Activated CD8-positive, alpha-beta memory T cell treated with anti-CD3 and anti-CD28 coated beads for 4 hours (primary cell): ENCODE measurements at regions not wholly inside any gene's neighbourhood (a gene's known extent, or its start where the extent isn't known, plus 50 kb on each side); places are given as distances from the start of the nearest gene placed in this dataset.
"Not testable (repeated sequence)": the region's sequence is repeated elsewhere in the genome, so short reads cannot be mapped to it uniquely, and the experiment has no call there.

Experiments used
- DNase-seq, 2 donors: peaks; one replicate each; pipeline ENCODE4 v3.0.0-alpha.2; 2020; ENCODE audit warnings: low read depth in 2 of 2

DNA sequence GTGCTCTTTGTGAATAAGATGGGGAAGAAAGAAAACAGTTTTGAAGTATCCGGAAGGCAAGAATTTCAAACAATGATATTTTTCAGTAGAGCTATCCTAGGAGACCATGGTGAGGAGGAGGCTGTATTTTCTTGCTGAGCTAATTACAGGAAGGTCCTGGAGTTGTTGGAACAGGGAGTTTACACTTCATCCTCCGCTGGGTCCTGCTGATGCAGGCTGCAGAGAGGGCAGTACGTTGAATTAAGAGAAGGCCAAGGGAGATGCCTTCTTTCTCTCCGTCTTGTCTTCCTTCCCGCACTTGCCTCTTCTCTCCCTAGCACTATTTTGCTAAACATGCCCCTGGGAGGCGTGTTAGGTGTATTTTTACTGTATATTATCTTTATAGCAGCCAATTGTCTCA, 60.0 kb upstream of the EDAR start:
- no peak for DNase-seq

DNA sequence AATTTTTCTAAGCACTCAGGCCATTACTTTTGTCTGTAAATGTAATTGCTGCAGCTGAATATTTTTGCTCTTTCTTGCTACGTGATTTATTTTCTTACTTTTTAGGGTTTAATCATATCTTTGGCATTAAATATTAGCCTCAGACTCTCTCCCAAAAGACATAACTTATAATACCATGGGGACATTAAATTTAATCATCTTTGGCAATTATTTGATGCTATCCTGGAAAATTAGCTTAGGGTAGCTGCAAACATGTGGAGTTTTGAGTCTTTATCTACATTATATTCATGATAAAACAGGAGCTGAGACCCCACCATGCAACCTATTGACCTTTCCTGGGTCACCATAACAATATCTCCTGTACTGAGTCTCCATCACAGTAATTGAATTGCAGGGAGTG, 59.1 kb upstream of the EDAR start:
- DNase-seq = no peak

DNA sequence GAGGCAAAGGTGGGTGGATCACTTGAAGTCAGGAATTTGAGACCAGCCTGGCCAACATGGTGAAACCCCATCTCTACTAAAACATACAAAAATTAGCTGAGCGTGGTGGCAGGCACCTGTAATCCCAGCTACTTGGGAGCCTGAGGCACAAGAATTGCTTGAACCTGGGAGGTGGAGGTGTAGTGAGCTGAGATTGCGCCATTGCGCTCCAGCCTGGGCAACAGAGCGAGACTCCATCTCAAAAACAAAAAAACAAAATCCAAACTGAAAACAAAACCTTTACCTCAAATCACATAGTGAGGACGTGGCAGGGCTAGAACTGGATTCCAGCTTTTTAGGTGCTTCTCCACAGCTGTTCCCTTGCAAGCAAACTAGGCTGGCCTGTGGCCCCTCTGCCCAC, 58.5 kb upstream of the EDAR start:
- DNase-seq = not testable (repeated sequence)

GRCh38 chr2:109046925-109047508, 58.0 kb upstream of the EDAR start:
- no peak for DNase-seq

- no peak for DNase-seq
These were observed 56.5 kb upstream of the EDAR start for GRCh38 chr2:109045505-109045904.

GRCh38 chr2:109038992-109039391, 50.0 kb upstream of the EDAR start:
- no peak for DNase-seq
